DMS 273 (cell line): ENCODE measurements at regions not wholly inside any gene's neighbourhood (a gene's known extent, or its start where the extent isn't known, plus 50 kb on each side); places are given as distances from the start of the nearest gene placed in this dataset.

ENCODE experiments used
- DNase-seq: peaks from one replicate; lab custom pipeline; 2025; ENCODE audit not compliant: unreplicated experiment; lab: John Stamatoyannopoulos, UW

DNA sequence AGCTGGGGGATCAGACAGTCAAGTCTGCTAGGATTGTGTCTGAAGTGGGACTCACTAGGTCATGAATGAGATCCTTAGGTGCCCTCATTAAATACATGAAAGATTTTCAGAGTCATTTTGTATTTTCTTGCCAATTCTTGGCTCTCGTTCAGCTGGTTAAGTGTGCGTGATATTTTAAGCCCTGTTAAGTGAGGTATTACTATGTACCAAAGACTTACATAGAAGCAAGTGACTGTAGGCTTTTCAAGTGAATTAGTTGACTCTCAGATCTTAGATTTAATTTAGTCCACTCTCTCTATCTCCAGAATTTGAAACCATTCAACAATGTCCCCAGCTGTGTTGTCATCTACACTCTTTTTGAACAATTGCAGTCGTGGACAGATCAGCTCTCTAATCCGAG, 219.4 kb downstream of the FOXL1 start:
- no peak for DNase-seq

DNA sequence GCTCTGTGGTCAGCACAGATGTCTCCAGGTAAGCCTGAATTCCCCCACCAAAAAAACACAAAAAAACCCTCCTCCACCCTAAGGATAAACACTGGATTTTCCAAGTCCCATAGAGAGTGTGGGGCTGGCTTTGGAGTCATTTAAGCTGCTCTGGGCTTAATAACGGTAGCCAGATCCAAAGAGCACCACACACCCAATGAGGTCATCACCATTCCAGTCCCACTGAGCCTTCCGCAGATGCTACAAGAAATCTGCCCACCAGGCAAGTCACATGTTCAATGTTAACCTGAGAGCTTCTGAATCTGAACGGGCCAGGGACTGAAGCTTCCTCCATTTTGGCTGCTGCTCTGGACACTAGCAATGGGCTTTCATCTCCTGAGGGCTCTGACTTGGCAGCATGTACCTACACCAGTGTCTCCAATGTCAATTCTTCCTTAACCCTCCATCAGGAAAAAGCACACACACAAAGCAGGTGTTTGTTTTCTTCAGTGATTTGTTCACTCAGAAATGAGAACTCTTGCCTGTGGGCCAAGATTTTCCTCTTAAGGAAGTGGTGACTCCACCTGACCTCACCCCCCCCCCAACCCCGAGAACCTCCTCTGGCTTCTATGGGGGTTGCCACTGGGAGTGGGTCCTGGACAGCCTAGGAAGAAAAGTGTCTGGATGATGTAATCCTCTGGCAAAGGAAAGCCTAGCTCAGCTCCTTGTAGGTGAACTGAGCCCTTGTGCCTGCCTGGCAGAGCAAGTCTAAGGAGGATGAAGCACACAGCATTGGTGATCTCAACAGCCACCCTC, 220.1 kb downstream of the FOXL1 start:
- DNase-seq: no peak

DNA sequence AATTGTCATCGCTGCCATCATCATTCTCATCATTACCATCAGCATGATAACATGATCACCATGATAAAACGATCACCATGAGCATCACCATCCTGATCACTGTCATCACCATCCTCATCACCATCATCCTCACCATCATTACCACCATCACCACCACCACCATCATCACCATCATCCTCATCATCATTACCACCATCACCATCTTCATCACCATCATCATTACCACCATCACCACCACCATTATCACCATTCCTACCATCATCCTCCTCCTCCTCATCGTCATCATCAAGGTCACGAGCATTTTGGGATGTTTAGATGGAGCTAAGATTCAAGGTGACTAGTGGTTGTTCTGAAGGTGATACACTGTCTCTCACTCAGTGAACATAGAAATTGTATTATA, 221.0 kb downstream of the FOXL1 start:
- DNase-seq: no peak

DNA sequence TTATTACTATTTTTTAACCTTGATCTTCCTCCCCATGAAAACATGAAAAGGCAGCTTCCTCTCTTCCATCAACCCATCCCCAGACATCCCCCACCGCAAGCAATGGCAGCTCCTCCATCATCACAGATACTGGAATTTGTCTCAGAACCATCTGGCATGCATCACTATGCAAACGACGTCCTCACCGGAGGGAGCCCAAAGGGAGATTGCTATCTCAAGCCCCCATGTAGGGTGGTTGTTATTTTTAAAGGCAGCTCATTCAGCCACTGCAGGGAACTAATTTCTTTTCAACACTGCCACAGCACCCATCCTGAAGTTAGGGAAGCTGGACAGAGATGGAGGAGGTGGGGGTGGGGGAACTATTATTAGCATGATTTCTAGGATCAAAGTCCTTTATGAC, 222.5 kb downstream of the FOXL1 start:
- DNase-seq: no peak

DNA sequence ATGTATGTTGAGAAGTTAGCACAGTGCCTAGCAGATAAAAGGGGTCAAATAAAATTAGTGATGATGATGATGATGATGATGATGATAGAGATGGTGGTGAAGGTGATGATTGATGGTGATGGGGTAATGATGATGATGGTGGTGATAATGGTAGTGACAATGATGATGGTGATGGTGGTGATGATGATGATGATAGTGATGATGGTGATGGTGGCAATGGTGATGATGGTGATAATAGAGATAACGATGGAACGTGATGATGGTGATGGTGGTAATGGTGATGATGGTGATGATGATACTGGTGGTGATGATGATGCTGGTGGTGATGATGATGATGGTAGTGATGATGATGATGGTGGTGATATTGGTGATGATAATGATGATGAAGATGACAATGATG, 223.7 kb downstream of the FOXL1 start:
- no peak for DNase-seq

DNA sequence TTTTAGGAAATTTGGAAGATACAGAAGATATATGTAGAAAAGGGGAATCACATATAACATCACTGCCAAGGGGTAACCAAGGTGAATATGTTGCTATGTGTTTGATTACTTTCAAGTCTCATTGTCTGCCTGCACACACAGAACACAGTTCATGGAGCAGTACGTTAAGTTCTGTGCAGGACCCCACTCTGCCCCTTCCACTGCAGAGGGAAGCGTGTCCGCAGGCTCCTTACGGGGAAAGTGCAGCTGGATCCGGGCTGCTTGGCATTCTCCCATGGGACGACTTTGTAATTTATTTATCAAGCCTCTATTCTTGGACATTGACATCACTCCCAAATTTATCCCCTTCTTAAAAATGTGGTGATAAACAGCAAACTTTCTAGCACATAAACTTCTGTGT, 226.8 kb downstream of the FOXL1 start:
- DNase-seq: no peak

DNA sequence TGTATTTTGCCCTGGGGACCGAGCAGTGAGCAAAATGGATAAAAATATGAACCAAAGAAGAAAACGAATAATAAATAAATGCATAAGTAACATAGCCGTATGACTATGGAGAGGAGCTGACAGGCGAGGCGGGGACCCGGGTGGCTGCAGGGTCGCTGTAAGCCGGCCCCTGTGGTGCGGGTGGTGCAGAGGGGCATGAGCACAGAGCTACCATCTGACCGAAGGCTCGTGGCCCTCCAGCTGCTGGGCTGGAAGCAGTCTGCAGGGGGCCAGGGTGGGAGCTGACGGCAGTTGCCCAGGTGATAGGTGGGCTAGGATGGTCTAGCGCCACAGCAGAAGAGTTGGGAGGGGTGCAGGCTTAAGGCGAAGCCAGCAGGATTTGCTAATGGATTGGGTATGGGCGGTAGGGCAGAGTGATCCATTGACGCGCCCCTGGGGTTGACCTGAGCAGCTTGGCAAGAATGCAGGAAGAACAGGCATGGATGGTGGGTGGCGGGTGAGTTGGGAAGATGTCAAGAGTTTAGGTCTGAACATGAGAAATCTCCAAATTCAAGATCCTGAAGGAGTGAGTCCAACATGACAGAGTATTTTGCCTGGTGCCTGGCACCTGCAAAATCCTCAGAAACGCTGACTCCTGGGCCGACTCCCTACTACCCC, 228.0 kb downstream of the FOXL1 start:
- no peak for DNase-seq

DNA sequence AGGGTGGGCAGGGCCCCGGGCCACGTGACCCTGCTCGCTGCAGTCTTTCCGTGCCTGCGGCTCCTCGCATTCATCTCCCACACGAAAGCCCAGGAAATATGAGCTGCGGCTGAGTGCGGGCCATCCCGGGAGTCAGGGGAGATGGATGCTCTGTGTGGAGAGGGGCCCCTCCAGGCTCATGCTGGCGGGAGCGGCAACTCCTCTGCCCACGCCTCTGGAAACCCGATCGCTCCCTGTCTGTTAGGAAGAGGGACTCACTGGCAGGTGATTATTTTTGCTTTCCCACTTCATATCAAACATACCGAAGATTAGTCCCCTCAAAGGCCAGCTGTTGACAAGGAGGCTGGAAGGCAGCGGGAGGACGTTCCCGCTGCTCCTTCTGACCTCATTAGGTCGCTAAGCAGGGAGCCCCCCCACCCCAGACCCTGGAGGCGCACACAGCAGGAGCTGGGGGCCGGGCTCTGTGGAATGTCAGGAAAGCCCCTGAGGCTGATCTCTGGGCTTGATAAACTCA, 228.5 kb downstream of the FOXL1 start:
- no peak for DNase-seq

DNA sequence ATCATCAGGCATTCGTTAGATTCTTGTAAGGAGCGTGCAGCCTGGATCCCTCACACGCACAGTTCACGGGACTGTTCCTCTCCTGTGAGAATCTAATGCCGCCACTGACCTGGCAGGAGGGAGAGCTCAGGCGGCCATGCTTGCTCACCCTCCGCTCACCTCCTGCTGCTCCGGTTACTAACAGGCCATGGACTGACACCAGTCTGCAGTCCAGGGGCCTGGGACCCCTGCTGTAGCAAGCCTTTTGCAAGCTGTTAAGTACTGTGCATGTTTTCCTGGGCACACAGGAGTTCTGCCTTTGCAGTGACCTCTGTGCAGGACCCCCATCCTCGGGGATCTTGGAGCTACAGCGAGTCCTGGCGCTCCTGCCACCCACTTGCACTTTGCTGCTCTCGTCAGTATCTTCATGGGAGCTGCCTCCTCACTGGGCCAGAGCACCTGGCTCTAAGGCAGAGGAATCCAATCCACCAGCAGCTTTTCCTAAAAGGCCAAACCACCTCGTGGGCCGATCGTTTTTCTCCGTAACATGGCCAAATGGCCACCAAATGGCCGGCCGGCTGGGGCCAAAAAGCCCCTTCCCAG, 230.6 kb downstream of the FOXL1 start:
- no peak for DNase-seq

DNA sequence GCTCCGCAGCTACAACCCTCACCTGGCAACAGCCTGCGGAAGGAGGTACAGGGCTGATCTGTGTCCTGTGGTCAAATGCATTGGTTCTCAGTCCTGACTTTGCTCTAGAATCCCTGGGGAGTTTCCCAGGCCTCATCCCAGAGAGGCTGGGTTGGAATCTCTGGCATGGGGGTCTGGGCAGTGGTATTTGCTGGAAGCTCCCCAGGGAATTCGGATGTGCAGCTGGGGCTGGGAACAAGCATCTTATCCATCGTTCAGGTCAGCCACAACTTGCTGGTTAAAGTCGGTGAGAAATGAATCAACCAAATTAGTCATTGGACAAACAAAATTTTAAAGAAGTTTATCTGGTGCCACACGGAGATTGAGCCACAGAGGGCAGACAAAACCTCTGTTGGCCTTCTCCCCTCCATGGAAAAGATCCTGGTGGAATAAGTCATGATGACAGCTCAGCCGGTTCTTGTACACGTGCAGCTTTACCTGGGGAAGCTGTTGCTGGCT, 231.2 kb downstream of the FOXL1 start:
- DNase-seq: no peak

DNA sequence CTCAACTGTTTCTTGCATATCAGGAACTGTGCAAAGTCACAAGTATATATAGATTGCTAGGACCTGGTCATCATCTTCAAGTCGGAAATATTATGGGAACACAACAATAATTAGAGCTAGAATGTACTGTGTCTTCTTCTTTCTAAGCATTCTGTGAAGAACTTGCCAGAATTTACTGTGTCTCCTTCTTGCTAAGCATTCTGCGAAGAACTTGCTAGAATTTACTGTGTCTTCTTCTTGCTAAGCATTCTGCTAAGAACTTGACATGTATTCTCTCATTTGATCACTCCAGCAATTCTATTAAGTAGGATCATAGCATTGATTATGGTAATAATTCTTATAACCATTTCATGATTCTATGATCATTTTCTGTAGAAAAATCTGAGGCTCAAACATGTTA, 231.7 kb downstream of the FOXL1 start:
- DNase-seq: no peak

DNA sequence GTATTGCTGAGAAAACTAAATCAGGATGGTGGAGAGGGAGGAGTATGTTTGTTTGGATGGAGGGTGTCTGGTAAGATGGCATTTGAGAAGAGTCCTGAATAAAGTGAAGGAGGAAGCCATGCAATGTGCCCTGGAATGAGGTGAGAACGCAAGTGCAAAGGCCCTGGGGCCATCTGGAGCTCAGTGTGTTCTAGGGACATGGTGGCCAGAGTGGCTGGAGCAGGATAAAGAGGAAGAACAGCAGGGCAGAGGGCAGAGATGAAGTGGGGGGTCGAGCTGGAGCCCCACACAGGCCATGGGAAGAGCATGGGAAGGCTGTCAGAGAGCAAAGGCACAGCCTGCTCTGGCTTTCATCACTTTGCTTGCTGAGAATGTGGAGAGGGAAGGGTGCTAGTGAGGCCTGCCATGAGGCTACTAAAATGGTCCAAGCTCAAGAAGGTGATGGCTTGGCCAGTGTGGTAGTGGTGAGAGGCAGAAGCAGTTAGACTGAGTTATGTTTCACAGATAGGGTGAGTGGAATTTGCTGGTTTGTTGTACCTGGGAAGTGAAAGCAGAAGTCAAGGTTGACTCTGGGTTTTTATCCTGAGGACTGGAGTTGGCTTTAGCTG, 234.1 kb downstream of the FOXL1 start:
- DNase-seq: no peak

DNA sequence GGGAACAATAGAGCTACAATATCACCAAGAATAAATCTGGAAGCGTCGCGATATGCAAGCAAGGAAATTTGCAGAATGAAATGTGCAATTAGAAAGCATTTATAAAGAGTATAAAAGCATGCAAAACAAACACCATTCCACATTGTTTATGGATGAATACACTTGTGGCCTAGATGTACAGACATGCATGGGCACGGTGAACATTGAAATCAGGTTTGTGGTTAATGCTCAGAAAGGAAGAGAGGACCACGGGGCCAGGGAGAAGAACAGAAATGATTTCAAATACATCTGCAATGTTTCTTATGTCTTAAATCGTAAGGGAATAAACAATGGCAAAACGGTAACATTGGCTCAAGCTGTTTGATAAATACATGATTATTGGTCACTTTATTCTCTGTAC, 235.9 kb downstream of the FOXL1 start:
- no peak for DNase-seq

DNA sequence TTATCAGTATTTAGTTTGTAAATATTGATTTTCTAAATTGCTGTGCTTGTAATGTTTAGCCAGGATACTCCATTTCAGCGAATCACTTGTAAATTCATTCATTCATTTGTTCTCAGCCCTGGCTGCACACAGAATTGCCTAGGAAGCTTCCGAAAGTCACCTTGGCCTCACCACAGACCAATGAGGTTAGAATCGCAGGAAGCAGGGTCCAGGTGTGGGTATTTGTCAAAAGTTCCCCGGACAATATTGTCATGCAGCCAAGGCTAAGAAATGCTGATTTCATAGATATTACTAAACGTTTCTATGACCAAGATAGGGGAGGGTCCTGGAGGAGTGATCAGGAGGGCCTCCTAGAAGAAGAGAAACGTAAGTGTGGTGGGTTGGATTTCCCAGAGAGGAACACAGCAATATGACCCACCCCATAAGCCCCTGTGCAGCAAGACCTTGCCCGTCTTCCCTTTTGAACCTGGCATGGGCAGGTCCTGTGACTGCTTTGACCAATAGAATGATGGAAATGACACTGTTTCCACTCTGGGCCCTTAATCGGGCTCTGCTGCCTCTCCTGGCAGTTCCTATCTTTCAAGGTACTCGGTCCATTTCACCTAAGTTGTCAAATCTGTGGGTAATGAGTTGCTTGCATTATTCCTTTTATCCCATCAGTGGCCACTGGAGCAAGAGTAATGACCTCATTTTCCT, 238.7 kb downstream of the FOXL1 start:
- no peak for DNase-seq

DNA sequence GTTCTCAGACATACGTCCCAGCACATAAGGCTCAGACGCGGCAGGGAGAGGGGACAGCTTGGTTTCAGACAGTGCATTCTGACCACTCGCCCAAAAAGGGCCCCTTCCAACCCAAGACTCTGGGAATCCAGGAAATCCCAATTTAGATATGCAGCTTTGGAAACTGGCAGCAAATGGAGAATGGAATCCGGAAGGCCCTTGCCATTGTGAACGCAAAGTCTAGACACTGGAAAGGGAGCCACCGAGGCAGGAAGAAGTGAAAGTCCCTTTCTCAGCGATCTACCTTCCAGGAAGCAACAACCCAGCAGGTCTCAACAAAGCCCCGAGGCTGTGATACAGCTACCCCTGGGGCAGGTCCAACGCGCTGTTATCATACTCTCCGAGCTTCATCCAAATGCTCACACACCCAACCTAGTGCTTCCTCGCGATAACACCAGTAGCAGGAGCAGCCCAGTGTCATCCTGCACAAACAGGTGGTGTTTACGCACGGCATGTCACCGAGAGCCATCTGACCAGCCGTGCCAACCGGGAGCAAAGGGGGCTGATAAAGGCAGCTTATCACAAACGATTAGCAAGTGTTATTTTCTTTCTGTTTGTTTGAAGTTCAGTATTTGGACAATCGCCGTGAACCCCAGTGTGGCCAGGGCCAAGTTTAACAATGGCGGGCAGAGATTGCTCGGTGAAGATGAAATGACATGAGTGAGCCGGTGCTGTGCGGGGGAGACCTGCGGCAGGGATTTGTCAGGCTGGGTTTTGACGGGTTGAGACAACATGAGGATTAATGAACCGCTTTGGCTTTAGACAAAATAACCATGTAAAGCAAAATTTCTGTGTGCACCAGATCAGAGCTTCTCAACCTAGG, 240.6 kb downstream of the FOXL1 start:
- DNase-seq: no peak

DNA sequence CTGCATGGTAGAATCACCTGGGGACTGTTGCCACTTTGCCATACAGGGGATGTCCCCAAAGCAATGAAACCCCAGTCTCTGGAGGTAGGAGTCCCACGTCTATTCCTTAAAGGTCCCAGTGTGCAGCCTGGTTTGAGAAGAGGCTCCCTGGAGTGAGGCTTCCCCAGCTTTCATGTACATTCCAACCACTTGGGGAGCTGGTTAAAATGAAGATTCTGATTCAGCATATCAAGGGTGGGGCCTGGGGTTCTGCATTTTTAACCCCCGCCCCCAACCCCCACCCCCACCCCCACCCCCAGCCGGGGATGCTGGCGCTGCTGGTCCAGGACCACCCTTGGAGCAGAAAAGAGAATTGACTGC, 241.2 kb downstream of the FOXL1 start:
- no peak for DNase-seq

DNA sequence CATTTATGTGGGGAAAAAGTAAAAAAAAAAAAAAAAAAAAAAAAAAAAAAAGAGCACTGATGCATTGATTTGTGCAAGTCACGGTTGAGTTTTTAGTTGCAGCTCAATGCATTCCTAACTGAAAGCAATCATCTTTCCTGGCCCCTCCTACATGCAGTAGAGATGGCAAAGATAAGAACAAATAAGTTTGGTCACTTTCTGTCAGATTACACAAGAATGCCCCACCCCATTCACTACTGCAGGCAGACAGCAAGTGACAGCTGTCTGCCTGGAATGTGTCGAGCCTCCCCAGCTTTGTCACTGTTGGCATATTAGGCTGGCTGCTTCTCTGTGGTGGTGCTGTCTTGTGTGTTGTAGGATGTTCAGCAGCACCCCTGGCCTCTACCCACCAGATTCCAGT, 243.5 kb downstream of the FOXL1 start:
- DNase-seq: no peak

DNA sequence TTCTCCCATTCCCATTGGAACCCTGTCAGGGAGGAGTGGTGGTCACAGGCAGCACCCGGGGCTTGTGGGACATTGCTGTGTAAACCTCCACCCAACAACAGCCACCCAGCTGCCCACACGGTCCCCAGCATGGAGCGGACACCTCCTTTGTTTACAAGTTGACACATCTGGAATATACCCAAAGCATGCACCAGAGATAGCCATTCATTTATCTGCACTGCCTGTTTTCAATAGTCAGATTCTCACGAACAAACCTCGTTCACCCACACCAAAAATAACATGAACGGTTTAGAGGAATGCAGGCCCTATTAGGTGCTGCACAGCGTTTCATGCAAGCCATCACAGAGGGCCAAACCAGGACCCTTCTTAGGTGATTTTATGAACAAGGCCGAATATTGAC, 244.8 kb downstream of the FOXL1 start:
- no peak for DNase-seq

DNA sequence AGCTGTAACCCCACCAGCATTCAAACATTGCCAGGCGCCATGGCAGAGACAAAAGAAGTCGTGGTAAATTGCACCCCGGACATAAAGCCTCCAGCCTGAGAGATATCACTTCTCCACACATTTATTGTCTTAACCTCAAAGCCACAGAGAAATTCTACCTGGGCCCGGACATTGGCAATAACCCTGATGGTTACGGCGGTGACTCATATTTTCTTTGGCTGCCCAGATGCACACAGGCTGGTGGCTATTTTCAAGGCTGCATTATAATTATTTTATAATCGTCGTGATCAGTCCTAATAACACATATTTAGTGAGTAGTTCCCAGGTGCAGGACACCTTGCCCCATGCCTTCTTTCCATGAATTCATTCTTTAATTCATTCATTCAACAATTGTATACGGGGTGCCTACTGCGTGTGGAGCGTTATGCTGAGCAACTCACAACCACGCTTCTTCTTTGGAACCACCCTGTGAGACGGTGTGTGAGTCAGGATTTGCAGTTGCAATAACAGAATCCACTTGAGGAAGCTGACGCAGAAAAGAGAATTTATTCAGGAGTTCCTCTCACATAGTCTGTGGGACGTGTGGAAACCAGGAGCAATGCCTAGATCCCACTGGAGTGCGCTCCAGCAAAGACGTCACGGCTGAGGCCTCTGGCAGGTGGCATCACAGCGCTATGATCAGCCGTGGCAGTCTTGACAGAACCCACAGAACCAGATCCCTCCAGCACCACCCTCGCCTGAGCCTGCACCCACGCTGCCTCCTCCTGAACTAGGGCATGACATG, 245.7 kb downstream of the FOXL1 start:
- no peak for DNase-seq
